CD14-positive monocyte (primary cell): ENCODE measurements at regions not wholly inside any gene's neighbourhood (a gene's known extent, or its start where the extent isn't known, plus 50 kb on each side); places are given as distances from the start of the nearest gene placed in this dataset.

Experiments used
- DNase-seq, 3 donors: peaks; one replicate each; pipeline ENCODE4 v3.0.0-alpha.2; 2011 to 2022
- H2AFZ ChIP-seq: 2 replicates; pipeline ENCODE4 v1.6.0; 2012; ENCODE audit warnings: mild to moderate bottlenecking, low read depth, low read length, inconsistent platforms; ENCODE audit not compliant: insufficient read depth, poor library complexity, severe bottlenecking
- H3K27ac ChIP-seq, 2 donors: 1 replicate in 1 of 2; 2 replicates in 1 of 2; pipeline ENCODE4 v1.5.1; 2012 to 2013; ENCODE audit warnings: low read length in 2 of 2, control low read depth in 1 of 2, inconsistent platforms in 1 of 2, low read depth in 1 of 2, mild to moderate bottlenecking in 1 of 2
- H3K27me3 ChIP-seq, 2 donors: one replicate each; pipeline versions ENCODE4 v1.6.0 to v1.6.1; 2011 to 2013; ENCODE audit warnings: low read length in 2 of 2; ENCODE audit not compliant: control insufficient read depth in 2 of 2, insufficient read depth in 2 of 2
- H3K36me3 ChIP-seq, 2 donors: replicated peaks in 1 of 2; 1 replicate in 1 of 2; 2 replicates in 1 of 2; pipeline versions ENCODE4 v1.5.1 to v1.6.1; 2012 to 2013; ENCODE audit warnings: low read length in 2 of 2, control low read depth in 1 of 2, inconsistent platforms in 1 of 2, mild to moderate bottlenecking in 1 of 2; ENCODE audit not compliant: insufficient read depth in 2 of 2, control insufficient read depth in 1 of 2
- H3K4me1 ChIP-seq, 2 donors: 1 replicate in 1 of 2; 2 replicates in 1 of 2; pipeline versions ENCODE4 v1.5.1 to v1.6.1; 2012 to 2013; ENCODE audit warnings: low read length in 2 of 2, control low read depth in 1 of 2, inconsistent platforms in 1 of 2, mild to moderate bottlenecking in 1 of 2, moderate library complexity in 1 of 2; ENCODE audit not compliant: insufficient read depth in 2 of 2, control insufficient read depth in 1 of 2
- H3K4me2 ChIP-seq: replicated peaks from 2 replicates; pipeline ENCODE3; 2012; ENCODE audit warnings: low read length, moderate library complexity, mild to moderate bottlenecking; ENCODE audit not compliant: poor library complexity, severe bottlenecking; ENCODE audit errors: extremely low read depth
- H3K4me3 ChIP-seq, 3 experiments: fragments of 200-600 bp in 1 of 3; sonication (generic) in 1 of 3; replicated peaks in 1 of 3; 1 replicate in 2 of 3; 2 replicates in 1 of 3; pipeline ENCODE4 v1.5.1; 2011 to 2013; ENCODE audit warnings: low read length in 3 of 3, mild to moderate bottlenecking in 3 of 3, control low read depth in 2 of 3, low read depth in 2 of 3, inconsistent platforms in 1 of 3, moderate library complexity in 1 of 3
- H3K79me2 ChIP-seq: 2 replicates; pipeline ENCODE4 v1.6.0; 2012; ENCODE audit warnings: mild to moderate bottlenecking, control low read depth, inconsistent platforms, low read length, moderate library complexity; ENCODE audit not compliant: insufficient read depth
- H3K9ac ChIP-seq: 2 replicates; pipeline ENCODE4 v1.6.0; 2017; ENCODE audit warnings: low read length, mild to moderate bottlenecking; ENCODE audit not compliant: insufficient read depth, poor library complexity, severe bottlenecking
- H3K9me3 ChIP-seq, 2 donors: replicated peaks in 1 of 2; 1 replicate in 1 of 2; 2 replicates in 1 of 2; pipeline versions ENCODE4 v1.5.1 to v1.6.1; 2012 to 2013; ENCODE audit warnings: low read length in 2 of 2, control low read depth in 1 of 2; ENCODE audit not compliant: control insufficient read depth in 1 of 2, insufficient read depth in 1 of 2
- H4K20me1 ChIP-seq: 2 replicates; pipeline ENCODE4 v1.6.0; 2012; ENCODE audit warnings: mild to moderate bottlenecking, low read length, control low read depth, moderate library complexity; ENCODE audit not compliant: insufficient read depth
- H3K27ac Mint-ChIP-seq, 7 donors: one replicate each; pipeline ENCODE4 v1.8.0; 2020; ENCODE audit warnings: mild to moderate bottlenecking in 7 of 7, mixed read lengths in 7 of 7, moderate library complexity in 6 of 7, inconsistent platforms in 2 of 7
- H3K27me3 Mint-ChIP-seq, 3 donors: one replicate each; pipeline ENCODE4 v1.8.0; 2021 to 2022; ENCODE audit warnings: low read depth in 3 of 3, mild to moderate bottlenecking in 3 of 3, mixed read lengths in 3 of 3, moderate library complexity in 3 of 3, inconsistent platforms in 1 of 3
- H3K36me3 Mint-ChIP-seq, 2 donors: one replicate each; pipeline ENCODE4 v1.8.0; 2020; ENCODE audit warnings: mixed read lengths in 2 of 2, inconsistent platforms in 1 of 2, mild to moderate bottlenecking in 1 of 2
- H3K4me1 Mint-ChIP-seq: one replicate; pipeline ENCODE4 v1.8.0; 2020; ENCODE audit warnings: mild to moderate bottlenecking, mixed read lengths
- H3K4me3 Mint-ChIP-seq, 2 donors: one replicate each; pipeline ENCODE4 v1.8.0; 2020; ENCODE audit warnings: mild to moderate bottlenecking in 2 of 2, mixed read lengths in 2 of 2, moderate library complexity in 1 of 2
- H3K9me3 Mint-ChIP-seq, 7 donors: one replicate each; pipeline ENCODE4 v1.8.0; 2020 to 2022; ENCODE audit warnings: mixed read lengths in 7 of 7, mild to moderate bottlenecking in 6 of 7, moderate library complexity in 6 of 7, inconsistent platforms in 2 of 7
- CTCF ChIP-seq: fragments of 200-600 bp; IDR thresholded peaks from one replicate; pipeline ENCODE4 v1.8.0; 2022; ENCODE audit warnings: antibody characterized with exemption, mild to moderate bottlenecking
- WGBS: methylation state at CpG from one replicate; pipeline ENCODE4 v1.1.5; 2013; ENCODE audit warnings: missing lambda C conversion rate; ENCODE audit not compliant: insufficient coverage; 5-methylcytosine and 5-hydroxymethylcytosine counted together
- intact Hi-C, 2 donors: fragments of 100-400 bp; cut with micrococcal nuclease; formaldehyde crosslinking; loops; one replicate each; pipeline versions ENCODE4 v1.15.0 to v1.15.1; 2023

- DNase-seq = peak in 1 of 3 donors; percentile 0
- H2AFZ ChIP-seq = no peak overlapping the region
- H3K9ac ChIP-seq = no peak overlapping the region
- intact Hi-C loops = no loop called here
- no peaks in the 10 kb centered on the region for H3K9me3 ChIP-seq
- H3K79me2 ChIP-seq = no peaks in the 10 kb centered on the region
- no peaks in the 10 kb centered on the region for H3K36me3 ChIP-seq
- Mint-ChIP-seq H3K36me3 (no peaks in the 10 kb centered on the region), H3K4me1 (no peaks in the 10 kb centered on the region), H3K27me3 (peaks cover 0 to 4% (median 3%) of the 10 kb centered on the region in 3 donors), H3K9me3 (peaks cover 0 to 4% (median 0%) of the 10 kb centered on the region in 7 donors), H3K4me3 (no peak overlapping the region), H3K27ac (peak overlapping the region in 1 of 7 donors; percentile 40)
- WGBS = 98% methylated on average over 18 of the region's 18 CpGs
- H3K4me2 ChIP-seq = no peak overlapping the region
- no peaks in the 10 kb centered on the region for H3K27me3 ChIP-seq
- H3K4me1 ChIP-seq = no peaks in the 10 kb centered on the region
- no peak overlapping the region for H3K27ac ChIP-seq
- TF ChIP-seq CTCF = no peak
- H4K20me1 ChIP-seq = no peaks in the 10 kb centered on the region
- H3K4me3 ChIP-seq = no peak overlapping the region
These were observed 451.7 kb upstream of the HS6ST1 start for GRCh38 chr2:128770143-128771085.

GRCh38 chr2:128771401-128771800, 452.7 kb upstream of the HS6ST1 start:
- no peak for TF ChIP-seq CTCF
- no peaks in the 10 kb centered on the region for H4K20me1 ChIP-seq
- H3K4me2 ChIP-seq = no peak overlapping the region
- no peaks in the 10 kb centered on the region for H3K36me3 ChIP-seq
- no peaks in the 10 kb centered on the region for H3K27me3 ChIP-seq
- no peak overlapping the region for H3K9ac ChIP-seq
- H2AFZ ChIP-seq = no peak overlapping the region
- peaks cover 0 to 4% (median 3%) of the 10 kb centered on the region in 3 donors for H3K27me3 Mint-ChIP-seq
- no peaks in the 10 kb centered on the region for H3K79me2 ChIP-seq
- no peaks in the 10 kb centered on the region for H3K4me1 ChIP-seq
- no peaks in the 10 kb centered on the region for H3K4me1 Mint-ChIP-seq
- no peak overlapping the region for H3K4me3 ChIP-seq
- H3K9me3 ChIP-seq = no peaks in the 10 kb centered on the region
- H3K36me3 Mint-ChIP-seq = no peaks in the 10 kb centered on the region
- no CpG with 5 or more reads among the region's 2 CpGs for WGBS
- H3K4me3 Mint-ChIP-seq = no peak overlapping the region
- no peak overlapping the region for H3K27ac Mint-ChIP-seq
- peaks cover 0 to 3% (median 0%) of the 10 kb centered on the region in 7 donors for H3K9me3 Mint-ChIP-seq
- no peak overlapping the region for H3K27ac ChIP-seq
- DNase-seq = no peak
- intact Hi-C loops = no loop called here
